ENCODE measurements at regions not wholly inside any gene's neighbourhood (a gene's known extent, or its start where the extent isn't known, plus 50 kb on each side); places are given as distances from the start of the nearest gene placed in this dataset.
A peak's percentile ranks its signal among the peaks of the same experiment; 100 is the strongest.
"Not testable (repeated sequence)": the region's sequence is repeated elsewhere in the genome, so short reads cannot be mapped to it uniquely, and the experiment has no call there.

DNA sequence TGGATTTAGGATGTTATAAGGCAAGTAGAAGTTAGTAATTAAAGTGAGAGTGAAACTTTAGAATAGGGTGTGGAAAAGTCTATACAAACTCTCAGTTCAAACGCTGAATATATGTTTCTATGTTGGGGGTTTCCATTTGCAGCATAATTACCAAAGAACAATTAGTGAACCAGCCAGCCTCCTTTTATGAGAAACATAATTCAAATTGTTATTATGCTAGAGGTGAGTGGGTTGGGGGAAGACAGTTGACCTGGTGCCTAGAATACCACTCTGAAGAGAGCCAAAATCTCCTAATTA, 435.8 kb downstream of the MDFIC start:
- DNase-seq (ENCODE audit: low read depth in 2 of 2): no peak

DNA sequence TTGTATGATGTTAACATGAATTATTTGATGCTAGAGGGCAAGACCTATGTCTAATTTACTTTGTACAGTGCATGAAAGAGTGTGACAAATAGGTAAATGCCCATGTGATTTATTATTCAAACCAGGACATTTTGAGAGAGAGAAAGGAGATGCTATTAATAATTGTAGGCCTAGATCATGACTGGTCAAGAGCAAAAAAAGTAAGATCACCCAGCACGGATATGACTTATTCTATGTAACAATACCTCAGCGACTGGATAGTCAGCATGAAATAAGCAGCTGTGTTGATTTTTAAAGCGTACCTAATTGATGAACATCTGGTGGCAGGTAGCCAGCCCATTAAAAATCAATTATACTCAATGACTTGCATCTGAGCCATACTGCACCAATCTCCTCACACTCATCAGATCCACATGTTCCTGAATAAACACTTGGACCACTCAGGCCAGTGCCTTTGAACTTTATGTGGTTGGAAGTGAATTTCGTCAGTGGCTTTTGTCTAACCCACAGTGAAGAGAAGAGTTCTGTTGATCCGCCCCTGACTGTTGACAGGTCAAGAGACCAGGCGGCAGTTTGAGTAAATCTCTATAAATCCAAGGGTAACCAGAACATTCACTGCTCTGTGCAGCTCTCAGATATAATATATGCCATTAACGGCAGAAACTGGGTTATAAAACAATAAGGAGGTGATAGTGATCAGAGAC, 435.3 kb downstream of the MDFIC start:
- DNase-seq (ENCODE audit: low read depth in 2 of 2): no peak

DNA sequence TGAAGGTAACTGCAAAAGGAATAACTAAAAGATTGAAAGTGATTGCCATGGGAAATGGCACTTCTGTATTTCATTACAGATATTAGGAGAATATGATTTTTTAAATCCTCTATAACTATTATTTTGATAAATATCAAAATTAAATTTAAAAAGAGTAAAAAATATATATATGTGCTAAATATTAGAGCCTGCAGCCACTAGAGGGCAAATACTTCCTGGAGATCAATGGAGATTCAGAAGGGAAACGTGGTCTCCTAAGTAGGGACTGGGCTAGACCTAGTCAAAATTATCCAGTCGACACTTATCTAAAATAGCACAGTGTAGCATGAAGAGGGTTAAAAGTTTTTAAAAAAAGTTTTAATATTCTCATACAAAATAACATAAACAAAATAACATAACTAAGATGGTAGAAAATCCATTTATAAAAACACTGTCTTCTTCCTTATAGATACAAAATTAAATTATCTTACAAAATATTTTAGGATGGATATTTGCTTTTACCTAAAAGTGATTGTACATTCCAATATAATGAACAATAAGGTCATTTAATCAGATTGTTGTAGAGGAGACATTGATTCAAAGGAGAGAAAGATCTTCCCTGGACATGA, 434.3 kb downstream of the MDFIC start:
- peak; percentile 35 to 49 for DNase-seq (ENCODE audit: low read depth in 2 of 2)

DNA sequence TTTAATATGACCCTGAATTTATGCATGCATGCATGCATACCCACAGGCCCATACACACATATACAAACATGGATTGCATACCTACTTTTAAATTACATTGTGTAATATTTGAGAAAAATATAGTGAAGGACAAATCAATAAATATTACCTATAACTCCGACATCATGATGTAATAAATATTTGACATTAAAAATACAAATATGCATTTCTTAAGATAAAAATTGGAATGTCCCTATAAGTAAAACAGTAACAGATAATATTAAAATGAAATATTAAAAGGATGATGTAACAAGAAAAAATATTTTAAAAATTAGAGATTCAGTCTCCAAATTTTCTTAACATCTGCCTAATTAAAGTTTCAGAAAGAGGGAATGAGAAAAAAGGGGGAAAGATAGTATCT, 433.0 kb downstream of the MDFIC start:
- DNase-seq (ENCODE audit: low read depth in 2 of 2): no peak

DNA sequence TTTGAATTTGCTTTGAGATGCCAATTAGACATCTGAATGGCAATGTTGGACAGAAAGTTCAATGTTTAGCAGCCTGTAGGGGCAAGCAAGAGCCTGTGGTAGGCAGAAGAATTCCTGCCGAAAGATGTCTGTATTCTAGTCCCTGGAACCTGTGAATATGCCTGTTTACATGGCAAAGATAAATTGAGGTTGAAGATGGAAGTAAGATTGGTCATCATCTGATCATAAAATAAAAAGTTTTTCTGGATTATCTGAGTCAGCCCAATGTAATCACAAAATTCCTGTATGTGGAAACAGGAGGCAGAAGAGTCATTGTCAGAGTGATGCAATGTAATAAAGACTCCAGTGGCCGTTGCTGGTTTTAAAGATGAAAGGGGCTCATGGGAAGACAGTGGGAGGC, 430.5 kb downstream of the MDFIC start:
- no peak for DNase-seq (ENCODE audit: low read depth in 2 of 2)

DNA sequence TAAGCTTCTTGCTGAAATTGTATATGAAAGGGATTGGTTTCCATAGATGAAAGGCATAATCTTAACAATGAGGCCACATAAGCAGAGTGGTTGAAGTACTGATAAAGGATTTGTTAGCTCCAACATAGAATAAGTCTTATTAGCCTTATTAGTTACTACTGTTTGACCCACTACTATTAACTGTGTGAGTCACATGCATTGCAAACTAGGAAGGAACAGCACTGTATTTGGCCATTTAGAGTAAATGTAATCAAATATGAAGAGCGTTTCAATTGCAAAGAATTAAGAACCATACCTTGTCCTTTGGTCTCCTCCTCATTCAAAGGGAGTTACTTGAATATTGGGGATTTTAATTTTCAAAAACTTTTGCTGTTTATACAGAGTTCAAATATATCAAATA, 428.9 kb downstream of the MDFIC start:
- DNase-seq (ENCODE audit: low read depth in 2 of 2): no peak

DNA sequence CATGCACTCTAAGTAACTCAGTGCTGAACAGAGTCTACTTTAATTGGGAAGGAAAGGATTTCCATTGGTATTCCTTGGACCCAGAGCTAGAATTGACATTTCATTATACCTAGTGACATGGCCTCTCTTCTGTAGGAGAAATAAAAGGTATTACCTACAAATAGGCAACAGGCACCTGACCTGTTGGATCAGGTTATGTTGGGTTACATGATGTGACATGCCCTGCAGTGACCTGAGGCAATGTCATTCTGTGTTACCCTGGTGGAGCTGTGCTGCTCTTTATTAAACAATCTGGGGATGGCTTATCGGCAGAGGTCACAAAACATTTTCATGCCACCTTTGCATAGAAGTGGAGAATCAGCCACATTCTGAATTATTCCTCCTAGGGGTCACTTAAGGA, 427.7 kb downstream of the MDFIC start:
- no peak for DNase-seq (ENCODE audit: low read depth in 2 of 2)

DNA sequence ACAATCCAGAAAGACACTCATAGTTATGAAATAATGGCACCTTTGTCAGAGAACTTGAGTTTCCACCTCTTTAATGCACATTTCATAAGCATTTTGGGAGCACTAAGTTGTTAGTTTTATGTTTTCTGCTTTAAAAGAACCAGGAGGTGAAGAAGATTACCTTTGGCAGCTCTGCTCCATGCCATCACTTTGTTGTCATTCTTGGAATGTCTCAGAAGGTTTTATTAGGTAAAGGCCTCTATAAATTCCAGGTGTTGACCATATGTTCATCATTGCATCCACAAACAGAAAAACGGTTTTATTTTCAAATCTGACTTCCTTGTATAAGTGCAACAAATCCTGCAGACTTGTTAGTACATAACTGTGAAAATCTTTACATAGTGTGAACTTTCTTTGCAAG, 424.8 kb downstream of the MDFIC start:
- DNase-seq (ENCODE audit: low read depth in 2 of 2): no peak

DNA sequence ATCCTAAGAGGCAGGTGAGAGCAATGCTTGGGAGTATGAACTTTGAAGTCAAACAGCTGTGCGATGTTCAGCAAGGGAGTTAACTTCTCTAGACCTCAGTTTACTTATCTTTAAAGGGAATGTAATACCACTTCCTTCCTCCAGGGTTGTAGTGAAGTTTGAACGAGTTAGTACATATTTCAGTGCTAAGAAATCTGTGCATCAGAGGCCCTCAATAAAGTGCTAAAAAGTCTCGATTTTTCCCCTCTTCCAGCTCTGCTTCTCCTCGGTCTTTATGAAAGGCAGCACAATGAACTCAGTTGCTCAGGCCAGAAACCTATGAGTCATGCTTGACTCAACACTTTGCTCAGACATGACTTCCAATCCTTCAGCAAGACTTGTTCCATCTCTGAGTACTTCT, 418.9 kb downstream of the MDFIC start:
- DNase-seq (ENCODE audit: low read depth in 2 of 2): peak; percentile 2 to 79

DNA sequence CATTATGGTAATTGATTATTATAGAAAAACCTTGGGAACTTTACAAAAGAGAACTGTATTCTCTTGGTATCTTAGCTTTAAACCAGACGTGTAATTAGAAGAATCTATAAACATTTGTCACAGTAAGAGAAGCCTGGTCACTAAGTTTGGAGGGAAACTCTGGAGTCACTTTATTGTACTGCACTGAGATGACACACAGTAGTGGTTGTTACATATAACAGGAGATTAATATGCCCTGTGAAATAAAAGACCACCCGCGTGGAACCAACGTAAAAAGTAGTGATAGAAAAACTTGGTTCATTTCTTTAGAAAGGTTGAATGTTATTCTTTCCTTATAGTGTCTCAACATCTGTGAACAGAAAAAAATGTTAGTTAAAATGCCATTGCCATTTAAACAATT, 416.1 kb downstream of the MDFIC start:
- no peak for DNase-seq (ENCODE audit: low read depth in 2 of 2)

DNA sequence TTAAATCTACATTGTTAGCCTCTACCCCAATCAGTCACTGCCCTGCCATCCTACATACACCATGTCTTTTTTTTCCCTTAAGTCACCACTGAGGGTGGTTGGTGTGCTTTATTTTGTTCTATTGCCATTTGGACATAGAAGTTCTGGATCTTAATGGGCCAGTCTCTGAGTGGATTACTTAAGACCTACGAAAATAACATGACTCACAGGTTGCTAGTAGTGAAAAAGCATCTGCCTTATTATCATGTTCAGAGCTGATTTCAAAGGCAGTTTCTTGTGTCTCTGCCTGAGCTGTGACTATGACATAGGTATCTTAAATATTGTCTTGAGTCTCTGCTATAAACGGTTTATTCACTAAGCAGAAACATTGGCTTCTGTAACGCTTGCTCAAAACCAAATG, 410.8 kb downstream of the MDFIC start:
- no peak for DNase-seq (ENCODE audit: low read depth in 2 of 2)

DNA sequence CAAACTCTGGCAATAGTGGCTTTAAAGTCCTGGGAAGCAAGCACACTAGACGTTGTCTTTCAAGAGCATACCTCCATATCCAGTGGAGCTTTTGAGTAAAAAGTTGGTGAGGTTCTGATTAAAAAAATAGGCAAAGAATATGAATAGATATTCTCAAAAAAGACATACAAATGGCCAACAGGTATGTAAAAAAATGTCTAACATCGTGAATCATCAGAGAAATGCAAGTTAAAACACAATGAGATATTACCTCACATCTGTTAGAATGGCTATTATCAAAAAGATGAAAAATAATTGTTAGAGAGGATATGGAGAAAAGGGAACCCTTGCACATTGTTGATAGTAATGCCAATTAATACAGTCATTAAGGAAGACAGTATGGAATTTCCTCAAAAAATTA, 407.1 kb downstream of the MDFIC start:
- DNase-seq (ENCODE audit: low read depth in 2 of 2): no peak

DNA sequence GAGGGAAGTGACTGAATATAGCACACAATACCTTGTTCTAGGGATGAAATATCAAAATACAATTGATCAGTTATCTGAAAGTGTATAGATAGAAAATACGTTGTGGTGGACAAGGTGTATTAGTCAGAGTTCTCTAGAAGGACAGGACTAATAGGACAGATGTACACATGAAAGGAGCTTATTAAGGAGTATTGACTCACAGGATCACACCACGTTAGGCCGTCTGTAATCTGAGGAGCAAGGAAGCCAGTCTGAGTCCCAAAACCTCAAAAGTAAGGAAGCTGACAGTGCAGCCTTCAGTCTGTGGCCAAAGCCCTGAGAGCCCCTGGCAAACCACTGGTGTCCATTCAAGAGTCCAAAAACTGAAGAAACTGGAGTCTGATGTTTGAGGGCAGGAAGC, 406.1 kb downstream of the MDFIC start:
- DNase-seq (ENCODE audit: low read depth in 2 of 2): no peak

DNA sequence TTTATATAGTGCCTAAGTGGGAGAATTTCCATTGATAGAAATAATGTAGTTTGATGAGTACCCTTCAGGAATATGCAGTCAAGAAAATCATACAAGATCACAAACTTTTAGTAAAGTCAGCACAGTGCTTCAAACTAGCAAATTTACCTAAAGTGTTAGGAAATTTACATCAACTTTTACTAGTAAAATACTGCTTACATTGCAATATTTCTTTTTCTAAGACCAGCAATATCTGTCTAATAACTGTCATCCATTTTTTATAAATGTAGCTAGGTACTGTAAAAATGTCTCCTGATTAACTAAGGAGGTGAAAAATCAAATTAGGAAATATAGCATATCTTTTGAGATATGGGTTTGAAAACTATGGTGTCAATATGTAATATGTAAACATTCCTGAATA, 405.4 kb downstream of the MDFIC start:
- DNase-seq (ENCODE audit: low read depth in 2 of 2): no peak

DNA sequence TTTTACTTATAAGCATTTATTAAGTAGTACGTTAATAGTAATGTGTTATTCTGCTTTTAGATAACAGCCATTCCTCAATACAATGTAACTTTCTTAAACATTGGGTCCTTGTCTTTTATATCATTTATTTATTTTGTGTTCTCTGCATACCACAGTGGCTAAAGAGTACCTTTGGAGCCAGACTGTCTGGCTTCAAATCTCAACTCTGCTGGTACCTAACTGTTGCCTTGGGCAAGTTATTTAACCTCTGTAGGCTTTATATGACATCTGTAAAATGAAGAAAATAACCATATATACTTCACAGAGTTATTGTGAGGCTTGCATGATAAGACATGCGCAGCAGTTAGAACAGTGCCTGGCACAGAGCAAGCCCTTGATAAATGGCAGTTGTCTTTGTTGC, 397.6 kb downstream of the MDFIC start:
- no peak for DNase-seq (ENCODE audit: low read depth in 2 of 2)

DNA sequence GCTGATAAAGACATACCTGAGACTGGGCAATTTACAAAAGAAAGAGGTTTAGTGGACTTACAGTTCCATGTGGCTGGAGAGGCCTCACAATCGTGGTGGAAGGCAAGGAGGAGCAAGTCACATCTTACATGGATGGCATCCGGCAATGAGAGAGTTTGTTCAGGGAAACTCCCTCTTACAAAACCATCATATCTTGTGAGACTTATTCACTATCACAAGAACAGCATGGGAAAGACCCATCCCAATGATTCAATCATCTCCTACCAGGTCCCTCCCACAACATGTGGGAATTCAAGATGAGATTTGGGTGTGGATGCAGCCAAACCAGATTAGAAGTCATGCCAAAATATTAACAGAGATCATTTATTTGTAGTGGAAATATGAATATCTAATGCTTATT, 388.4 kb downstream of the MDFIC start:
- not testable (repeated sequence) for DNase-seq (ENCODE audit: low read depth in 2 of 2)

DNA sequence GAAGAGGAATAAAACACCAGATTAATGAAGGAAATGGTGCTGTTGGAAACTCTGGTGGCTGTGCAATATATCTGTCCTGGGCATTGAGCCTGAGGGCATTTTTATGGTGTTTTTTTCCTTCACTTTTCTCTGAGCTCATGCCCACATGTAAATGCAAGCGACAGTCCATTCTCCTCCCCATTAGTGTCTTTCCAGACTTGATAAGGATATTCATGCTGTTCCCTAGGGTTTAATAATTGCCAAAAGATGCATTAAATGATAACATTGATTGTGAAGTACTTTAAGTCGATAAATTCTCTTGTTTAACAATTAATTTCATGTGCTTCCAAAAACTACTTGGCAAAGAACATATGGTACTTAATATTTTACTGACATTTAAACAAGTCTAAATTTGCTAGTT, 384.7 kb downstream of the MDFIC start:
- DNase-seq (ENCODE audit: low read depth in 2 of 2): no peak

DNA sequence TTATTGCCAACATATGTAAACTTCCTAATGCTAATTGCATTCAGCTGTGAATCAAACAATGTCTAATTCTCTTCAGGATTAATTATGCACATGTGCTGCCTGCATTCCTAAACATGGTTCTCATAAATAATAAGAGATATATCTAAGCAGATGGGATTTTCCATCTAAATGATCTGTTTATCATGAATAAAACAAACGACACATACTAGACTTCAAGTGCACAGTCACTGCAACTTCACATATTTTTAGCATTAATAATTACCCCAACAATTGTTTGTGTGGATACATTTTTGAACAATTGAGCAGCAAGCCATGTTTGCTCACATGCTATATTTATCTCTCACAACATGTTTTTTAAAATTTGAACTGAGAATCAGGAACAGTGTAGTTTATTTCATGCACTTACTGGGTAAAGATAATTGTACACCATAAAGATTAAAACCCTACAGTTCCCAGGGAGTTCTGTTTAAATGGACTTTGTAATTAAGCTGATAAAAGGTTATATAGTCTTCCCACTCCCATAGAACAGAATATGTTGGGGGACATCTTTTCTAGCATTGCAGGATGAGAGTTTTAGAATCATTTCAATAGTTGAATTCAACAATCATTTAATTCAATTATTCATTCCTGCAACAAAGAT, 378.5 kb downstream of the MDFIC start:
- DNase-seq (ENCODE audit: low read depth in 2 of 2): peak in 1 of 2 donors; percentile 3

DNA sequence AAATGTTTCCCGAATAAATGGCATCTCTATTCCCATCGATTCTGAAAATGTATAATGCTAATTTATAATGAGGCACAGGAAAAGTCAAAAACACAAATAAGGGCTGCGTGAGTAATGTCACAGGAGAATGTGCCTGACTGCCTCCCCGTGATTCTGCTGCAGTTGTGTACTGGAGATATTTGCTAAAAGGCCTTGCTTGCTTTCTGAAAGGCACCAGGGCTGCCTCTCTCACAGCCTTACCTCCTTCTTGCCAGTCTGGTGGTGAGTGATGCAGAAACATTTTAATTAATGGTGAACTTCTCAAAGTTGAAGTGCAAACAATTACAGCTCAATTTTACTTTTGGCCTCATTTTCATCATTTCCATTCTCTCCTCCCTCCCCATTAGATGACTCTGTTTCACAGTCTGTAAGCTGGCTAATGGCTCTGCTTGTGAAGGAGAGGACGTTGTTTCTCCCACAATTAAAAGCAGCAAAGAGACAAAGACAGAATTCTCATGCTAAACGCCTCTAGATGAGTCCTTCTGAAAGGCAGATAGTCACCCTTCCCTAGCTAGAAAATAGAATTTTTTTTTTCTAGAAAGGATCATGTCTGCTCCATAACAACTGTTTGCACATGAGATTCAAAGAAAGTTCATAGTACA, 377.6 kb downstream of the MDFIC start:
- DNase-seq (ENCODE audit: low read depth in 2 of 2): no peak

DNA sequence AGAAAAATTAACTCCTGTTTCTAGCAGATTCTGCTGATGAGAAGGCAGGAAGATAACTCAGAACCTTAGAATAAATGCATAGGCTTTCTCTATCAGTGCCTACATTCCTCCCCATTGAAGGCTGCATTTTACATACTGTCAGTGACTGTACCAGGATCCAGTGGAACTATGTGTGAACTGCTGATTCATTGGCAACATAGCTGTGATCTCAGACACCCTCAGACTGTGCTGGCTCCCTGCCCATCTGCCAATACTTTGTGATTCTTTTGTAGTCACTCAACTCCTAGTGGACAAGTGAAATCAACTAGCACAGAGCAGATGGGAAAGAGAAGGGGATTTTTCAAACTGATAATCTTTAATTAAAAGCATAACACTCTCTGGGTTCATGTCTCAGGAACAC, 375.8 kb downstream of the MDFIC start:
- DNase-seq (ENCODE audit: low read depth in 2 of 2): peak; percentile 71 to 78

DNA sequence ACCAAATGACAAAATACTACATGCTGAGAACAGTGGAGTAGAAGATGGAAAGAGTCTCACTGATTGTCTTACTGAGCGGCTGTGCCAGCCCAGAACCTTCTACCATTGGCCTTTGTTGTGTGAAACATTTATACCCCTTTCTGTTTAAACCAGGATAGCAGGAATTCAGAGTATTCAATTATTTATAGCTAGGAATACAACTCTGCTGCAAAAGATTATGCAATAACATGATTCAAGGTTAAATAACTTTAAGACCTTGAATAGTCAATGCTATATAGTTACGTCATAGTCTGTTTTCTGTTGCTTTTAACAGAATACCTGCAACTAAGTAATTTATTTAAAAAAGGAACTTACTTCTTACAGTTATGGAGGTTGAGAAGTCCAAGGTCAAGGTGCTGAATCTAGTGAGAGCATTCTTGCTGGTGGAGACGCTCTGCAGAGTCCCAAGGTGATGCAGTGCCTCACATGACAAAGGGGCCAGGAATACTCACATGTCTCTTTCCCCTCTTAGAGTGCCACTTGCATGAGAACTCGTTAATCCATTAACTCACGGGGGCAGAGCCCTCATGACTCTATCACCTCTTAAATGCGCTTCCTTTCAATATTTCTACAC, 371.8 kb downstream of the MDFIC start:
- no peak for DNase-seq (ENCODE audit: low read depth in 2 of 2)

DNA sequence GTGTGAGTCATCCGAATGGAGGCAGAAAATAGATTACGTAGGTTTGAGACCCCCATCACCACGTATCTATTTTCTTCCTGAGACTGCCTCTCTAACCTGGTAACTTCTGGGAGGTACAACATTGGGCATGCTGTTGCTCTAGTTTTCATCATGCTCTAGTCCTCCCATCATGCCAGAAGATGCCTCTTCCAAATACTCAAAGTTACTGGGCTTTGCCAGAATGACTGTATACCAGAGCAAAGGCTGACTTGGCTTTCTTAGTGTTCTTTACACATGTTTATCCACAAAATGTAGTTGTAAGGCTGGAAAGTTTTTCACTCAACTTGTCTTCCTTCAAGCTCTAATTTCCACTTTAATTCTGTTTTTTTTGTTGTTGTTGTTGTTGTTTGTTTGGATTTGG, 370.5 kb downstream of the MDFIC start:
- DNase-seq (ENCODE audit: low read depth in 2 of 2): no peak

DNA sequence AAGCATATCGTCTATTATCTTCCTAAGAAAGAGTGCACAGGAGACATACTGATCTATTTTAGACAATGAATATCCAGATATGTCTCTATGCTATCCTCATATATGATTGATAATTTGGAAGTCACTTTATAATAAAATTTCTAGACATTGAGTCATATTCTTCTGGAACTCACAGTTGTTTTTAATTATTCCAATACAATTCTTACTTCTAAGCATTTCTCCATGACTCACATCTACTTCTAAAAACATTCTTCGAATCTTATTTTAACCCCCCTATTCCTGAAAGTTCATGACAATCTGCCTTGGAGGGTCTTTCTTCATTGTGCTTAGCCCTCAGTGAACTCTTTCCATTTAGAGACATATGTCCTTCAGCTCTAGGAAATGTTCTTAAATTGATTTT, 368.1 kb downstream of the MDFIC start:
- no peak for DNase-seq (ENCODE audit: low read depth in 2 of 2)

Data from lung microvascular endothelial cell (primary cell).